ENCODE measurements at regions not wholly inside any gene's neighbourhood (a gene's known extent, or its start where the extent isn't known, plus 50 kb on each side); places are given as distances from the start of the nearest gene placed in this dataset.
"Not testable (repeated sequence)": the region's sequence is repeated elsewhere in the genome, so short reads cannot be mapped to it uniquely, and the experiment has no call there.

DNA sequence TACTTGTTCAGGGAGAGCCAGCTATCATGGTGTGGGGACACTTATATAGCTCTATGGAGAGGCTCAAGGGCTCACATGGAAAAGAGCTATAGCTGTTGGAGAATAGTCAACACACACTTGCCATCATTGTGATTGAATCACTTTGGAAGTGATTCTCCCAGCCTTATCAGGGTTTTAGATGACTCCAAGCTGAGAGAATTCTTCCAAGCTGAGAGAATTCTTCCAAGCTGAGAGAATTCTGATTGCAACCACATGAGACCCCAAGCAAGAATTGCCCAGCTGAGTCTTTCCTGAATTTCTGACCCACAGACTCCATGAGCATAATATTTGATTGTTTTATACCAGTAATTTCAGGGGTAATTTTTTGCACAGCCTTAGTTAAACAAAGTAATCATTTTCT is 1318.3 kb upstream of the RAG2 start:
- Histone ChIP-seq H3K4me1 (ENCODE audit: insufficient read depth, low read length) (no peaks in the 10 kb centered on the region), H3K36me3 (ENCODE audit: insufficient read depth, low read length) (no peaks in the 10 kb centered on the region), H3K4me3 (ENCODE audit: low read length) (no peak overlapping the region), H2AFZ (ENCODE audit: low read depth, low read length) (no peak overlapping the region), H3K27me3 (ENCODE audit: insufficient read depth, low read length) (no peaks in the 10 kb centered on the region), H3K9me3 (ENCODE audit: low read length) (no peaks in the 10 kb centered on the region)

DNA sequence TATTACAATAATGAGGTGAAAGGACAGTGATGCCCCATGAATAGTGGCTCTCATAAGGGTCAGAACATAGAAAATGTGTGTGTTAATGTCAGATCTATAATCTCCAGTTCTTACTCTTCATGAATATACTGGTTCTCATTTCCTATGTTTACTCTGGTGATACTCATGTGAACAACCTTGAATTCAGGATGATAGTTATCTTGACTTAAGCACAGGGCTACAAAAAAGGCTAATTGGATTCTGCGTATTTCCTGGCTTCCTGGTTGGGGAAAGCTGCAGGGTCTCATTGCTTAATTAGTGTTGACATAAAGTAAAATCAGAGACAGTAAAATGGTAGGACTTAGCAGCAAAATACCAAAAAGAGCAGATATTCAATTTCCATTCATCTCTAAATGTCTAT is 1316.8 kb upstream of the RAG2 start:
- Histone ChIP-seq H2AFZ (ENCODE audit: low read depth, low read length) (no peak overlapping the region), H3K36me3 (ENCODE audit: insufficient read depth, low read length) (no peaks in the 10 kb centered on the region), H3K27me3 (ENCODE audit: insufficient read depth, low read length) (no peaks in the 10 kb centered on the region), H3K4me3 (ENCODE audit: low read length) (no peak overlapping the region), H3K9me3 (ENCODE audit: low read length) (no peaks in the 10 kb centered on the region), H3K4me1 (ENCODE audit: insufficient read depth, low read length) (no peaks in the 10 kb centered on the region)

GRCh38 chr11:37908219-37908548 is 1310.1 kb upstream of the RAG2 start:
- H3K4me1 ChIP-seq (ENCODE audit: insufficient read depth, low read length): no peaks in the 10 kb centered on the region
- no peaks in the 10 kb centered on the region for H3K9me3 ChIP-seq (ENCODE audit: low read length)
- no peak overlapping the region for H3K4me3 ChIP-seq (ENCODE audit: low read length)
- no peaks in the 10 kb centered on the region for H3K36me3 ChIP-seq (ENCODE audit: insufficient read depth, low read length)
- no peaks in the 10 kb centered on the region for H3K27me3 ChIP-seq (ENCODE audit: insufficient read depth, low read length)
- no peak overlapping the region for H2AFZ ChIP-seq (ENCODE audit: low read depth, low read length)

GRCh38 chr11:37907436-37908218 is 1309.6 kb upstream of the RAG2 start:
- no peaks in the 10 kb centered on the region for H3K36me3 ChIP-seq (ENCODE audit: insufficient read depth, low read length)
- H3K4me3 ChIP-seq (ENCODE audit: low read length): no peak overlapping the region
- H2AFZ ChIP-seq (ENCODE audit: low read depth, low read length): no peak overlapping the region
- no peaks in the 10 kb centered on the region for H3K4me1 ChIP-seq (ENCODE audit: insufficient read depth, low read length)
- no peaks in the 10 kb centered on the region for H3K27me3 ChIP-seq (ENCODE audit: insufficient read depth, low read length)
- no peaks in the 10 kb centered on the region for H3K9me3 ChIP-seq (ENCODE audit: low read length)

DNA sequence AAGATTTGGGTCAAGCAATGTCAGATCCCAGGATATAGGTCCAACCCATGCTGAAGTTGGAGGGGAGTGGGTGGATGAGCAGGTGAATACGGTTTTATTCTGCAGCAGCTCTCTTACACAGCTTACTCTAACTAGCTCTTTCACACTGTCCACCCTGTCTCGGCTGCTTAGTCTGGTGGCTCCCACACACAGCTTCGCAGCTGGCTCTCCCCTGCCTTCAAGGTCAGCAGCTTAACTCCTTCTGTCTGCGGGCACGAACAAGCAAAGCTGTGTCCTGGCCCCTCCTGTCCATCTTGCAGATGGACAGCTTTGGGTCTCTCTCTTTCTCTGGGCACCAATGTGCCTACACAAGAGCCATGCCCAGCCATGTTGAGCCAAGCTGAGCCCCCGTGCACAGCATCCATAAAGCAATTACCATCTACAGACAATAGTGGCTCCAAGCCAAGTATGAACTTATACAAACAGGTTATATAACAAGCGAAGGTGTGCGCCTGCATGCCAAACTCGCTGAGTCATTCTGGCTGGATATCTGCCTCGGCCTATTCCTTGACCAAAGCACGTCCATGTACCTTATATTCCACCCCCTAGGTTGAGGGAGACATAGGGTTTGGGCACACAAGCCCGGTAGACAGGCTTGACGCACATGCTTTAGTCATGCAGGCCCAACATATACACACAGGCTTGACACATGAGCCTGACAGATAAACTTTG is 1307.8 kb upstream of the RAG2 start:
- Histone ChIP-seq H3K9me3 (ENCODE audit: low read length) (no peaks in the 10 kb centered on the region), H3K36me3 (ENCODE audit: insufficient read depth, low read length) (no peaks in the 10 kb centered on the region), H3K27me3 (ENCODE audit: insufficient read depth, low read length) (no peaks in the 10 kb centered on the region), H3K4me1 (ENCODE audit: insufficient read depth, low read length) (no peaks in the 10 kb centered on the region), H3K4me3 (ENCODE audit: low read length) (no peak overlapping the region), H2AFZ (ENCODE audit: low read depth, low read length) (no peak overlapping the region)

DNA sequence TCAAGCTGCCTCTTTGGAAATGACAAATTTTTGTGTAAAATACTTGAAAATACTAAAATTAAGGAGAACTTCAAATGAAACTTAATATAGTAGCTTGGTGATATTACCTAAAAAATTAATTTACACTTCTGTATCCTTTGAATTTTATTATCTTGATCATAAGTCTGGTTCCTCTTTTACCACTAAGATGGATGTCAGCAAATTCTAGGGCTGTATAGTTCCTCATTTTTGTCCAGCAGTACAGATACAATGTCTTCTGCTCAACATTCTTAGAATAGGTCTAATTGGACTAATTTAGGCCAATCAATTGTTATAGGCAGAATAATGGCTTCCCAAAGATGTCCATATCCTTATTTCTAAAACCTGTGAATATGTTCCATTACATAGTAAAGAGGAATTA is 1298.0 kb upstream of the RAG2 start:
- Histone ChIP-seq H3K36me3 (ENCODE audit: insufficient read depth, low read length) (no peaks in the 10 kb centered on the region), H3K4me3 (ENCODE audit: low read length) (no peak overlapping the region), H2AFZ (ENCODE audit: low read depth, low read length) (no peak overlapping the region), H3K9me3 (ENCODE audit: low read length) (no peaks in the 10 kb centered on the region), H3K4me1 (ENCODE audit: insufficient read depth, low read length) (no peaks in the 10 kb centered on the region), H3K27me3 (ENCODE audit: insufficient read depth, low read length) (no peaks in the 10 kb centered on the region)

- Histone ChIP-seq H3K9me3 (ENCODE audit: low read length) (no peaks in the 10 kb centered on the region), H2AFZ (ENCODE audit: low read depth, low read length) (no peak overlapping the region), H3K27me3 (ENCODE audit: insufficient read depth, low read length) (no peaks in the 10 kb centered on the region), H3K4me3 (ENCODE audit: low read length) (no peak overlapping the region), H3K36me3 (ENCODE audit: insufficient read depth, low read length) (no peaks in the 10 kb centered on the region), H3K4me1 (ENCODE audit: insufficient read depth, low read length) (no peaks in the 10 kb centered on the region)
Observed at GRCh38 chr11:37881741-37882140, 1283.7 kb upstream of the RAG2 start.

- no peaks in the 10 kb centered on the region for H3K9me3 ChIP-seq (ENCODE audit: low read length)
- no peak overlapping the region for H2AFZ ChIP-seq (ENCODE audit: low read depth, low read length)
- H3K4me3 ChIP-seq (ENCODE audit: low read length): no peak overlapping the region
- H3K36me3 ChIP-seq (ENCODE audit: insufficient read depth, low read length): no peaks in the 10 kb centered on the region
- no peaks in the 10 kb centered on the region for H3K27me3 ChIP-seq (ENCODE audit: insufficient read depth, low read length)
- H3K4me1 ChIP-seq (ENCODE audit: insufficient read depth, low read length): no peaks in the 10 kb centered on the region
Observed at GRCh38 chr11:37861671-37862070, 1263.6 kb upstream of the RAG2 start.

DNA sequence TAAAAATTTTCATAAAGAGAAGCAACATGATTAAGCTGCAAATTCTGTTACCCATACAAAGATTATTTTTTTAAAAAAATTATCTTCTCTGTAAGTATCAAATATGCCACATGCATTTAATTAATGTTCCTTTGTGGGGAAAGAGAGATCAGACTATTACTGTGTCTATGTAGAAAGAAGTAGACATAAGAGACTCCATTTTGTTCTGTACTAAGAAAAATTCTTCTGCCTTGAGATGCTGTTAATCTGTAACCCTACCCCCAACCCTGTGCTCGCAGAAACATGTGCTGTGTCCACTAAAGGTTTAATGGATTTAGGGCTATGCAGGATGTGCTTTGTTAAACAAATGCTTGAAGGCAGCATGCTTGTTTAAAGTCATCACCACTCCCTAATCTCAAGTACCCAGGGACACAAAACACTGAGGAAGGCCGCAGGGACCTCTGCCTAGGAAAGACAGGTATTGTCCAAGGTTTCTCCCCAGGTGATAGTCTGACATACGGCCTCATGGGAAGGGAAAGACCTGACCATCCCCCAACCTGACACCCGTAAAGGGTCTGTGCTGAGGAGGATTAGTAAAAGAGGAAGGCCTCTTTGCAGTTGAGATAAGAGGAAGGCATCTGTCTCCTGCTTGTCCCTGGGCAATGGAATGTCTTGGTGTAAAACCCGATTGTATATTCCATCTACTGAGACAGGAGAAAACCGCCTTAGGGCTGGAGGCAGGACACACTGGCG is 1260.9 kb upstream of the RAG2 start:
- H3K4me1 ChIP-seq (ENCODE audit: insufficient read depth, low read length); H3K36me3 ChIP-seq (ENCODE audit: insufficient read depth, low read length); H3K4me3 ChIP-seq (ENCODE audit: low read length); H3K9me3 ChIP-seq (ENCODE audit: low read length); H3K27me3 ChIP-seq (ENCODE audit: insufficient read depth, low read length); H2AFZ ChIP-seq (ENCODE audit: low read depth, low read length): not testable (repeated sequence)

- H2AFZ ChIP-seq (ENCODE audit: low read depth, low read length): no peak overlapping the region
- no peaks in the 10 kb centered on the region for H3K27me3 ChIP-seq (ENCODE audit: insufficient read depth, low read length)
- no peaks in the 10 kb centered on the region for H3K36me3 ChIP-seq (ENCODE audit: insufficient read depth, low read length)
- no peaks in the 10 kb centered on the region for H3K9me3 ChIP-seq (ENCODE audit: low read length)
- H3K4me3 ChIP-seq (ENCODE audit: low read length): no peak overlapping the region
- H3K4me1 ChIP-seq (ENCODE audit: insufficient read depth, low read length): no peaks in the 10 kb centered on the region
Observed at GRCh38 chr11:37858398-37858797, 1260.4 kb upstream of the RAG2 start.

- Histone ChIP-seq H3K9me3 (ENCODE audit: low read length) (no peaks in the 10 kb centered on the region), H3K4me1 (ENCODE audit: insufficient read depth, low read length) (no peaks in the 10 kb centered on the region), H3K36me3 (ENCODE audit: insufficient read depth, low read length) (no peaks in the 10 kb centered on the region), H3K4me3 (ENCODE audit: low read length) (no peak overlapping the region), H2AFZ (ENCODE audit: low read depth, low read length) (no peak overlapping the region), H3K27me3 (ENCODE audit: insufficient read depth, low read length) (no peaks in the 10 kb centered on the region)
Observed at GRCh38 chr11:37857726-37858125, 1259.7 kb upstream of the RAG2 start.

DNA sequence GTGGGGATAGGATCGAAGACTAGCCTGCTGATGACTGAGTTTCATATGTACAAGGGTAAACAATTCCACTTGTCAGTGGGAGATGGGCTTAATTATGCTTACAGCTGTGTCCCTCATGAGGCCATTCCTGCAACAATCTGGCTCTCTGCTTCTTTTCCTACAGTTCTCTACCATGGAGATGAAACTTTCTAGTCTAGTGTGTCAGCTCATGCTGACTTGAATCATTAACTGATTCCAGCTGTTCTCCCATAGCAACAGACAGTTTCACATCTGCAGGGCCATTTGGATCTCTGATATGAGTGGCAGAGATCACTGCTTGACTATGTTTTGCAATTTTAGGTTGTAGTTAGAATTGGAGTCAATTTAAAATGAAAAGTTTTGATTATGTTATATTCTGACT is 1251.7 kb upstream of the RAG2 start:
- Histone ChIP-seq H3K4me1 (ENCODE audit: insufficient read depth, low read length) (no peaks in the 10 kb centered on the region), H2AFZ (ENCODE audit: low read depth, low read length) (no peak overlapping the region), H3K4me3 (ENCODE audit: low read length) (no peak overlapping the region)

DNA sequence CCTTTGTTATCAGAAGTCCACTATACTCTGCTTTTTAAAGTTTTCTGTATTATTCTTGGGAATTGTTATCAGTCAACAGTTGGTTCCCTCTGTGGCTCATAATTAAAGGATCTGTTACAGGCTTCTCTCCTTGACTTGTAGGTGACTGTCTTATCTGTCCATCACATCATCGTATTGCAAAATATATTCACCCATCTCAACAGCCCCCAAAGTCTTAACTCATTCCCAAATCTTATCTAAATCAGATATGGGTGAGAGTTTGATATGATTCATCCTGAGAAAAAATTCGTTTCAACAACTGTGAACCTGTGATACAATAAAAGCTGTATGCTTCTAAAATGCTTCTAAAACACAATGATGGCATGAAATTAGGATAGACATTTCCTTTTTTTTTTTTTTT is 1245.6 kb upstream of the RAG2 start:
- no peaks in the 10 kb centered on the region for H3K9me3 ChIP-seq (ENCODE audit: low read length)
- no peaks in the 10 kb centered on the region for H3K27me3 ChIP-seq (ENCODE audit: insufficient read depth, low read length)
- no peaks in the 10 kb centered on the region for H3K4me1 ChIP-seq (ENCODE audit: insufficient read depth, low read length)
- H3K4me3 ChIP-seq (ENCODE audit: low read length): no peak overlapping the region
- no peaks in the 10 kb centered on the region for H3K36me3 ChIP-seq (ENCODE audit: insufficient read depth, low read length)
- H2AFZ ChIP-seq (ENCODE audit: low read depth, low read length): no peak overlapping the region

More for the DNA sequence above, 1251.7 kb upstream of the RAG2 start:
- Histone ChIP-seq H3K27me3 (ENCODE audit: insufficient read depth, low read length) (no peaks in the 10 kb centered on the region), H3K9me3 (ENCODE audit: low read length) (no peaks in the 10 kb centered on the region), H3K36me3 (ENCODE audit: insufficient read depth, low read length) (no peaks in the 10 kb centered on the region)
